ENCODE measurements at regions not wholly inside any gene's neighbourhood (a gene's known extent, or its start where the extent isn't known, plus 50 kb on each side); places are given as distances from the start of the nearest gene placed in this dataset.

DNA sequence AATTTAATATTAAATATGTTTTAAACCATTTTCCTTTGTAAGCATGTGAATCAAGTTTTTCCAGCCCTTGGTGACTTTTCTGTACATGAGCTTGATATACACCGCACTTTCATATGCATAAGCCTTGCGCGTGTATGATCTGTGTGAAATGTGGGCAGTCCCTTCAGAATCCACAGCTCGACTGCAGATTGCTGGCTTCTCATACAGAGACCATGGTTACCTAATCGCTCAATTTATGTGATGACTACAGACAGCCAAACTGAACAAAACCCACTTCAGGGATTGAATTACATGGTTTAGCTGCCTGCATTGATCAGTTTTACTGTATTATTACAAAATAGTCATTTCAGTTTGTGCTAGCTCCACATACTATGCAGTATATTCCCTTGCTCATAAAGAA is 212.3 kb upstream of the NECTIN3 start:
- H3K27ac ChIP-seq: no peak overlapping the region
- TF ChIP-seq, protein P1, sequence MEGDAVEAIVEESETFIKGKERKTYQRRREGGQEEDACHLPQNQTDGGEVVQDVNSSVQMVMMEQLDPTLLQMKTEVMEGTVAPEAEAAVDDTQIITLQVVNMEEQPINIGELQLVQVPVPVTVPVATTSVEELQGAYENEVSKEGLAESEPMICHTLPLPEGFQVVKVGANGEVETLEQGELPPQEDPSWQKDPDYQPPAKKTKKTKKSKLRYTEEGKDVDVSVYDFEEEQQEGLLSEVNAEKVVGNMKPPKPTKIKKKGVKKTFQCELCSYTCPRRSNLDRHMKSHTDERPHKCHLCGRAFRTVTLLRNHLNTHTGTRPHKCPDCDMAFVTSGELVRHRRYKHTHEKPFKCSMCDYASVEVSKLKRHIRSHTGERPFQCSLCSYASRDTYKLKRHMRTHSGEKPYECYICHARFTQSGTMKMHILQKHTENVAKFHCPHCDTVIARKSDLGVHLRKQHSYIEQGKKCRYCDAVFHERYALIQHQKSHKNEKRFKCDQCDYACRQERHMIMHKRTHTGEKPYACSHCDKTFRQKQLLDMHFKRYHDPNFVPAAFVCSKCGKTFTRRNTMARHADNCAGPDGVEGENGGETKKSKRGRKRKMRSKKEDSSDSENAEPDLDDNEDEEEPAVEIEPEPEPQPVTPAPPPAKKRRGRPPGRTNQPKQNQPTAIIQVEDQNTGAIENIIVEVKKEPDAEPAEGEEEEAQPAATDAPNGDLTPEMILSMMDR (conservative IDR thresholded peaks at IDR 0.05): no peak
- no peak for TF ChIP-seq ZFX (IDR thresholded peaks at IDR 0.05)

DNA sequence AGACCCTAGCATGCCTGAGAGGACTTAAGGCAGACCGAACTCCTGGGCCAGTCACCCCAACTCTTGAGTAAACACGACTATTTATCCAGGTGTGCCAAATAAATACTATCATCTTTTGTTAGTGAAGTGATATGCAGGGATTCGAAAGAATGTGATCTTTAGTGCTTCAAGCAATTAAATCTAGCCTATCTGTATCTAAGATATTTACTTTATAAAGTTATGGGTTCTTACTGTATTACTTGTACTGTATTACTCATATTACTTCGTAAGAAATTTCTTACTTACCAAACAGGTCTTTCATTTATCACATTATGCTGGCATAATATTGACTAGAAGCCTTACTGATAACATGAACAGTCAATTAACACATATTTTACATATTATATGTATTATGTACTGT is 211.6 kb upstream of the NECTIN3 start:
- TF ChIP-seq, protein P1 (conservative IDR thresholded peaks at IDR 0.05): no peak
- no peak for TF ChIP-seq ZFX (IDR thresholded peaks at IDR 0.05)
- no peak overlapping the region for H3K27ac ChIP-seq

DNA sequence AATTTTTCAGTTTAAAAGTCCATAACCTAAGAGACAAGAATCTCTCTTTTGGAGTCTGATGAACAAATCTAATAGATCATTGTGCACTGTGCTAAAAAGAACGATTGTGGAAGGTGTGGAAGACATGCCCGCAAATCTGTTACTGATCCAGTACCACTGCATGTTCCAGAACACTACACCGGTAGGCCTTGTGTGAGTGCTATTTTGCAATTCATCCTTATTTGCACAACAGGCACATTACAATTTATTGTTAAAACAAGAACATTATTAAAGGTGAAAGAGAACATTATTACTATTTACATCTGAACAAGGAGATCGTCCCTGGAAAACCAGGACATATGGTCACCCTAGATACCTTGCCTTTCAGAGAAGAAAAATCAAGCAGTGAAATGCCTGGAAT is 205.7 kb upstream of the NECTIN3 start:
- TF ChIP-seq, protein P1 (conservative IDR thresholded peaks at IDR 0.05): no peak
- TF ChIP-seq ZFX (IDR thresholded peaks at IDR 0.05): no peak
- H3K27ac ChIP-seq: peak overlapping the region; percentile 59; the same call in 1 of the 2 replicates

DNA sequence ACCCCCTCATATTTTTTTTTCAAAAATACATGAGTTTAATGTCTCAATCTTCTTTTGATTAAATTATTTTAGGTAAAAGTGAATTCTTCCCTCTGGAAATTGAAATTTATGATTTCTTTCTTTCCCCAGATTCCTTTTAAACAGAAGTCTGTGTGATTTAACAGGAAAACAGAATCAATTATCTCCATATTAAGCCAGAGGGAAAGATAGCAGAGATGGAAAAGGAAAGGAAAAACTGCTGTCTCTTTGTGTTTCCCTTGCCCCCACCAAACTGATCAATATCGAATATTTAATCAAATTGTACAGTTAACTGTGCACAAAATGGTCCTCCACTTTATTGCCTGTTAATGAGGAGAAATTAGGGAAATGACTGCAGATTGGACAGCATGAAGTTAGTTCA is 203.5 kb upstream of the NECTIN3 start:
- no peak overlapping the region for H3K27ac ChIP-seq
- TF ChIP-seq ZFX (IDR thresholded peaks at IDR 0.05): no peak
- TF ChIP-seq, protein P1 (conservative IDR thresholded peaks at IDR 0.05): no peak

DNA sequence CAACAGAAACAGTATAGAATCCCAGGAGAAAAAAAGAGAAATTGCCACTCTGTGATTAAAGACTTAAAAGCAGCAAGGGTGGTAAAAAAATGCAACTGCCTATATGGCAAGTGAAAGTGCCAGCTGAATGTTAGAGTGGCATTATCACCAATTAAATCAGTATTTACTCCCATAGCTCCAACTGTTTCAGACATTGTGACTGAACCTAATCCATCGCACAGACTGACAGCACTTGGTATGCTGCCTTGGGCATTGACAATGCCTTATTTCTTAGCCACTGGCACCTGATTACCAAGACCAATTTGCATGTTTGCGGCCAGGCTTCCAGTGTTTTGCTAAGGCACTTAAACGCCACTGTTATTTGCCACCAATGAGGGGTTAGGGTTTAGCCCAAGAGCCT is 201.9 kb upstream of the NECTIN3 start:
- TF ChIP-seq, protein P1 (conservative IDR thresholded peaks at IDR 0.05): no peak
- no peak for TF ChIP-seq ZFX (IDR thresholded peaks at IDR 0.05)
- no peak overlapping the region for H3K27ac ChIP-seq

DNA sequence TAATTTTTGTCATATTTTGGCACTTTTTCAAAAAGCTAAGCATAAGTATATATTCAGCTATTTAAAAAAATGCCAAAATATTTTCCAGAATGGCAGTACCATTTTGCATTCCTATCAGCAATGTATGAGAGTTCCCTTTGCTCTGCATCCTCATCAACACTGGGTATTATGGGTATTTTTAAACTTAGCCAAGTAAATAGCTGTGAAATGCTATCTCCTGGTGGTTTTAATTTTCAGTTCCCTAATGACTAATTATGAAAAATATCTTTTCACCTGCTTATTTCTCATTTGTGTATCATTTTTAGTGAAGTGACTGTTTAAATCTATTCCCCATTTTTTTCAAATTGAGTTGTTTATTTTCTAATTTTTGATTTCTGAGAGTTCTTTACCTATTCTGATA is 199.7 kb upstream of the NECTIN3 start:
- H3K27ac ChIP-seq: no peak overlapping the region
- no peak for TF ChIP-seq ZFX (IDR thresholded peaks at IDR 0.05)
- TF ChIP-seq, protein P1 (conservative IDR thresholded peaks at IDR 0.05): no peak

DNA sequence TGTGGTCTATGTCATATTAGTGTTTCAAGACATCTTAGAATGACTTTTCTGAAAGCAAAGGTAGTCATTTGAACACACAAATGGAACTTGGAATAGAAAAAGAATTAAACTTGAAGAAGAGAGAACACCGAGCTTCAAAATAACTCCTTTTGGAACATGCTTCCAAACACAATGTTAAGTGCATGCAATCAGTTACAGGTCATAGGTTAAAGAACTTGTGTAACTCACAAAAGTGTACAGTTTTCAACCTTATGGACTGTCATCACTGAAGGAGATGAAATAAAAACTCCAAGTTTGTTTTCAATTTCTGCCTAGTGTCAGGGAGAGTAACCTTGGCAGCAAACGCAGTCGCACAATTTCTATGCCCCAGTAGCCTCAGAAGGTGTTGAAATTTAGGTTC is 192.9 kb upstream of the NECTIN3 start:
- no peak overlapping the region for H3K27ac ChIP-seq
- TF ChIP-seq ZFX (IDR thresholded peaks at IDR 0.05): no peak
- TF ChIP-seq, protein P1 (conservative IDR thresholded peaks at IDR 0.05): no peak
